ENCODE measurements at regions not wholly inside any gene's neighbourhood (a gene's known extent, or its start where the extent isn't known, plus 50 kb on each side); places are given as distances from the start of the nearest gene placed in this dataset.
"Not testable (repeated sequence)": the region's sequence is repeated elsewhere in the genome, so short reads cannot be mapped to it uniquely, and the experiment has no call there.

DNA sequence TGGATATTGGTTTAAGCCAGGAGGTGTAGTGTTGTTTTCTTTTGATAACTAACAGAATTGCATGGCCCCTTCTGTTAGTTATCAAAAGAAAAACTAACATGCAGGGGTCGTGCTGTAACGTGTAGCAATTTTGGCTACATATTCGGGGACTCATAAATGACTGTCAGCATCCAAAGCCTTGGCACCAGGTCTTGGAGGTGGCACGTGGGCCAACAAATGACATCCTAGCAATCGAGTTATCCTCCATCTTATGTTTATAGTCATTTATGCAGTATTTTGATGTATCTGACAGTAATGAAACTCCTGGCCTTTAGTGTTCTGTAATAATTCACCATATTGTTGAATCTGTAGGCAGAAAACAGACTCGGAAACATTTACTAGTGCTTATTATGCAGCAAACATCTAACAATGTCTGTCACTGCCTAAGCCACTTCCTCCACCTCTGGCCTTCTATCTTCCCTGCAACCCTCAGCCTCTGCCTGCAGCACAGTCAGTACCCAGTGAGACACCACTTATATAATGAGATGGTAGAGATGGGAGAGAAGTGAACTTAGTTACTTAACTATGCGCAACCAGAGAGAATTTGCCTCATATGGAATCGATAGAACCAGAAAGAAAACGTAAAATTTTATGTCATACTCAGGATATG, 184.6 kb downstream of the AEBP2 start:
- Histone ChIP-seq H3K4me3 (replicated peaks in 1 of 4; ENCODE audit: control extremely low read depth in 1 of 4, insufficient read depth in 1 of 4, low read depth in 3 of 4, low read length in 4 of 4) (no peak overlapping the region), H3K9ac (ENCODE audit: insufficient read depth, low read length) (no peak overlapping the region), H3K9me3 (ENCODE audit: control insufficient read depth, insufficient read depth, low read depth, low read length) (no peaks in the 10 kb centered on the region), H3K27me3 (ENCODE audit: control insufficient read depth, insufficient read depth, low read length) (no peaks in the 10 kb centered on the region), H3K4me2 (ENCODE audit: extremely low read depth, insufficient read depth, low read length) (no peak overlapping the region), H3K36me3 (ENCODE audit: control insufficient read depth, insufficient read depth, low read length) (no peaks in the 10 kb centered on the region), H2AFZ (ENCODE audit: low read length) (no peak overlapping the region), H3K79me2 (ENCODE audit: control insufficient read depth, insufficient read depth, low read length) (no peaks in the 10 kb centered on the region), H4K20me1 (ENCODE audit: control insufficient read depth, extremely low read depth, insufficient read depth, low read length) (no peaks in the 10 kb centered on the region), H3K27ac (ENCODE audit: insufficient read depth, low read length) (no peak overlapping the region), H3K4me1 (ENCODE audit: control insufficient read depth, extremely low read depth, insufficient read depth, low read length) (no peaks in the 10 kb centered on the region)
- DNase-seq (ENCODE audit: low read depth in 2 of 2), result no peak
- TF ChIP-seq, protein P1, sequence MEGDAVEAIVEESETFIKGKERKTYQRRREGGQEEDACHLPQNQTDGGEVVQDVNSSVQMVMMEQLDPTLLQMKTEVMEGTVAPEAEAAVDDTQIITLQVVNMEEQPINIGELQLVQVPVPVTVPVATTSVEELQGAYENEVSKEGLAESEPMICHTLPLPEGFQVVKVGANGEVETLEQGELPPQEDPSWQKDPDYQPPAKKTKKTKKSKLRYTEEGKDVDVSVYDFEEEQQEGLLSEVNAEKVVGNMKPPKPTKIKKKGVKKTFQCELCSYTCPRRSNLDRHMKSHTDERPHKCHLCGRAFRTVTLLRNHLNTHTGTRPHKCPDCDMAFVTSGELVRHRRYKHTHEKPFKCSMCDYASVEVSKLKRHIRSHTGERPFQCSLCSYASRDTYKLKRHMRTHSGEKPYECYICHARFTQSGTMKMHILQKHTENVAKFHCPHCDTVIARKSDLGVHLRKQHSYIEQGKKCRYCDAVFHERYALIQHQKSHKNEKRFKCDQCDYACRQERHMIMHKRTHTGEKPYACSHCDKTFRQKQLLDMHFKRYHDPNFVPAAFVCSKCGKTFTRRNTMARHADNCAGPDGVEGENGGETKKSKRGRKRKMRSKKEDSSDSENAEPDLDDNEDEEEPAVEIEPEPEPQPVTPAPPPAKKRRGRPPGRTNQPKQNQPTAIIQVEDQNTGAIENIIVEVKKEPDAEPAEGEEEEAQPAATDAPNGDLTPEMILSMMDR (conservative IDR thresholded peaks at IDR 0.05 in 1 of 2, IDR thresholded peaks at IDR 0.05 in 1 of 2; ENCODE audit: low read depth in 1 of 2, low read length in 2 of 2), result no peak
- no peak for TF ChIP-seq EZH2 (IDR thresholded peaks at IDR 0.05; ENCODE audit: low read length, missing control alignments)

DNA sequence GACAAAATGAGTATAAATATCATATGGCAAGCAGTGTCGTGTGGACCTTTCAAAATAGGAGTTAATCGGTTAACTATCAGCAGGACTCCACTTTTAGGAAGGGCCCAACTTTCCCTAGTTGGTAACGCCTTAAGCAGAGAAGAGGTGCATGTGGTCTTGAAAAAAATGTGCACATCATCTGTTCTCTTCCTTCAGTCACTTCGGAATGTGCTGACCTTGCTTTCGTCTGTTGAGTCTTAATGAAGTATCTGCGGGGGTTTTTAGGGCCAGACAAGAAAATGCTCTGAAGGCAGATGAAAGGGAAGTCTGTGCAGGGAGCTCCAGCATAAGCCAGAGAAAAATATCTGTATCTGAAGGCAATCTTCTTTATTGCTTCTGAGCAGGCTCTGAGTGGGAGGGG, 185.2 kb downstream of the AEBP2 start:
- Histone ChIP-seq H3K4me3 (replicated peaks in 1 of 4; ENCODE audit: control extremely low read depth in 1 of 4, insufficient read depth in 1 of 4, low read depth in 3 of 4, low read length in 4 of 4) (no peak overlapping the region), H3K27ac (ENCODE audit: insufficient read depth, low read length) (no peak overlapping the region), H2AFZ (ENCODE audit: low read length) (no peak overlapping the region), H3K79me2 (ENCODE audit: control insufficient read depth, insufficient read depth, low read length) (no peaks in the 10 kb centered on the region), H3K9me3 (ENCODE audit: control insufficient read depth, insufficient read depth, low read depth, low read length) (no peaks in the 10 kb centered on the region), H3K9ac (ENCODE audit: insufficient read depth, low read length) (no peak overlapping the region), H3K36me3 (ENCODE audit: control insufficient read depth, insufficient read depth, low read length) (no peaks in the 10 kb centered on the region), H3K4me1 (ENCODE audit: control insufficient read depth, extremely low read depth, insufficient read depth, low read length) (no peaks in the 10 kb centered on the region), H3K4me2 (ENCODE audit: extremely low read depth, insufficient read depth, low read length) (no peak overlapping the region), H3K27me3 (ENCODE audit: control insufficient read depth, insufficient read depth, low read length) (no peaks in the 10 kb centered on the region), H4K20me1 (ENCODE audit: control insufficient read depth, extremely low read depth, insufficient read depth, low read length) (no peaks in the 10 kb centered on the region)
- TF ChIP-seq, protein P1 (conservative IDR thresholded peaks at IDR 0.05 in 1 of 2, IDR thresholded peaks at IDR 0.05 in 1 of 2; ENCODE audit: low read depth in 1 of 2, low read length in 2 of 2), result no peak
- TF ChIP-seq EZH2 (IDR thresholded peaks at IDR 0.05; ENCODE audit: low read length, missing control alignments), result no peak
- peak in 1 of 2 donors; percentile 43 for DNase-seq (ENCODE audit: low read depth in 2 of 2)

DNA sequence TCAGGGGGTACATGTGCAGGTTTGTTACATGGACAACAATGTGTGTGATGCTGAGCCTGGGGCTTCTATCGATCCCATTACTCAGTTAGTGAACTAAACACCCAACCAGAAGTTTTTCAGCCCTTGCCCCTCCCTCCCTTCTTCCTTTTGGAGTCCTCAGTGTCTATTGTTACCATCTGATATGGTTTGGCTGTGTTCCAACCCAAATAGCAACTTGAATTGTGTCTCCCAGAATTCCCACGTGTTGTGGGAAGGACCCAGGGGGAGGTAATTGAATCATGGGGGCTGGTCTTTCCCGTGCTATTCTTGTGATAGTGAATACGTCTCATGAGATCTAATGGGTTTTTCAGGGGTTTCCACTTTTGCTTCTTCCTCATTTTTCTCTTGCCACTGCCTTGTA, 186.3 kb downstream of the AEBP2 start:
- not testable (repeated sequence) for H3K9me3 ChIP-seq (ENCODE audit: control insufficient read depth, insufficient read depth, low read depth, low read length); H3K27ac ChIP-seq (ENCODE audit: insufficient read depth, low read length); H4K20me1 ChIP-seq (ENCODE audit: control insufficient read depth, extremely low read depth, insufficient read depth, low read length); H3K9ac ChIP-seq (ENCODE audit: insufficient read depth, low read length); H3K4me3 ChIP-seq (replicated peaks in 1 of 4; ENCODE audit: control extremely low read depth in 1 of 4, insufficient read depth in 1 of 4, low read depth in 3 of 4, low read length in 4 of 4); H3K4me2 ChIP-seq (ENCODE audit: extremely low read depth, insufficient read depth, low read length); H3K27me3 ChIP-seq (ENCODE audit: control insufficient read depth, insufficient read depth, low read length); H3K4me1 ChIP-seq (ENCODE audit: control insufficient read depth, extremely low read depth, insufficient read depth, low read length); H2AFZ ChIP-seq (ENCODE audit: low read length); H3K36me3 ChIP-seq (ENCODE audit: control insufficient read depth, insufficient read depth, low read length); H3K79me2 ChIP-seq (ENCODE audit: control insufficient read depth, insufficient read depth, low read length)
- DNase-seq (ENCODE audit: low read depth in 2 of 2), result peak in 1 of 2 donors; percentile 64

All from fibroblast of lung (primary cell).